Activated B cell treated with CpG ODN at 0.5 μM for 24 hours (primary cell): ENCODE measurements at regions not wholly inside any gene's neighbourhood (a gene's known extent, or its start where the extent isn't known, plus 50 kb on each side); places are given as distances from the start of the nearest gene placed in this dataset.

ENCODE experiments used
- ATAC-seq: fragments of 200-7000 bp; cut with Tn5 transposase; one replicate; pipeline ENCODE4 v1.10.0; 2021; ENCODE audit warnings: low read depth, mild to moderate bottlenecking, moderate library complexity
- CTCF ChIA-PET: fragments of 350-600 bp; sonication (Branson Sonifier 250); formaldehyde crosslinking; loops from one replicate; lab custom pipeline; 2021; ENCODE audit warnings: antibody characterized with exemption; lab: Charles Lee
- POLR2A ChIA-PET: fragments of 350-600 bp; sonication (Branson Sonifier 250); formaldehyde crosslinking; loops from one replicate; lab custom pipeline; 2021; ENCODE audit warnings: antibody characterized with exemption; lab: Charles Lee
- DNase-seq: peaks from one replicate; pipeline ENCODE4 v3.0.0; 2022
- H3K27ac Mint-ChIP-seq: one replicate; pipeline ENCODE4 v1.8.0; 2020; ENCODE audit warnings: mixed read lengths
- H3K27me3 Mint-ChIP-seq: one replicate; pipeline ENCODE4 v1.8.0; 2021; ENCODE audit warnings: mixed read lengths
- H3K36me3 Mint-ChIP-seq: one replicate; pipeline ENCODE4 v1.8.0; 2021; ENCODE audit warnings: low read depth, mixed read lengths
- H3K4me1 Mint-ChIP-seq: one replicate; pipeline ENCODE4 v1.8.0; 2021; ENCODE audit warnings: mixed read lengths
- H3K4me3 Mint-ChIP-seq: one replicate; pipeline ENCODE4 v1.8.0; 2020; ENCODE audit warnings: mild to moderate bottlenecking, mixed read lengths
- H3K9me3 Mint-ChIP-seq: one replicate; pipeline ENCODE4 v1.8.0; 2020; ENCODE audit warnings: mixed read lengths
- intact Hi-C: fragments of 100-400 bp; cut with micrococcal nuclease; formaldehyde crosslinking; loops from one replicate; pipeline ENCODE4 v1.15.1; 2024
- TF ChIP-seq, protein P1 (sequence below): fragments of 200-600 bp; IDR thresholded peaks from one replicate; pipeline ENCODE4 v1.8.0; 2022; ENCODE audit warnings: antibody characterized with exemption, mild to moderate bottlenecking

GRCh38 chr5:121550989-121551388 is 300.7 kb upstream of the FTMT start:
- TF ChIP-seq, protein P1, sequence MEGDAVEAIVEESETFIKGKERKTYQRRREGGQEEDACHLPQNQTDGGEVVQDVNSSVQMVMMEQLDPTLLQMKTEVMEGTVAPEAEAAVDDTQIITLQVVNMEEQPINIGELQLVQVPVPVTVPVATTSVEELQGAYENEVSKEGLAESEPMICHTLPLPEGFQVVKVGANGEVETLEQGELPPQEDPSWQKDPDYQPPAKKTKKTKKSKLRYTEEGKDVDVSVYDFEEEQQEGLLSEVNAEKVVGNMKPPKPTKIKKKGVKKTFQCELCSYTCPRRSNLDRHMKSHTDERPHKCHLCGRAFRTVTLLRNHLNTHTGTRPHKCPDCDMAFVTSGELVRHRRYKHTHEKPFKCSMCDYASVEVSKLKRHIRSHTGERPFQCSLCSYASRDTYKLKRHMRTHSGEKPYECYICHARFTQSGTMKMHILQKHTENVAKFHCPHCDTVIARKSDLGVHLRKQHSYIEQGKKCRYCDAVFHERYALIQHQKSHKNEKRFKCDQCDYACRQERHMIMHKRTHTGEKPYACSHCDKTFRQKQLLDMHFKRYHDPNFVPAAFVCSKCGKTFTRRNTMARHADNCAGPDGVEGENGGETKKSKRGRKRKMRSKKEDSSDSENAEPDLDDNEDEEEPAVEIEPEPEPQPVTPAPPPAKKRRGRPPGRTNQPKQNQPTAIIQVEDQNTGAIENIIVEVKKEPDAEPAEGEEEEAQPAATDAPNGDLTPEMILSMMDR, result no peak
- Mint-ChIP-seq H3K36me3 (no peaks in the 10 kb centered on the region), H3K27me3 (no peaks in the 10 kb centered on the region), H3K9me3 (no peaks in the 10 kb centered on the region), H3K4me3 (no peak overlapping the region), H3K4me1 (no peaks in the 10 kb centered on the region), H3K27ac (no peak overlapping the region)
- DNase-seq (no peak), ATAC-seq (no peak)
- POLR2A ChIA-PET, result no interaction called here
- intact Hi-C loops, result no loop called here
- CTCF ChIA-PET, result no interaction called here

- TF ChIP-seq, protein P1, result no peak
- ChIA-PET POLR2A (no interaction called here), CTCF (no interaction called here)
- H3K27ac Mint-ChIP-seq, result no peak overlapping the region
- H3K4me3 Mint-ChIP-seq, result no peak overlapping the region
- H3K27me3 Mint-ChIP-seq, result no peaks in the 10 kb centered on the region
- ATAC-seq, result no peak
- intact Hi-C loops, result no loop called here
- H3K4me1 Mint-ChIP-seq, result no peaks in the 10 kb centered on the region
- H3K9me3 Mint-ChIP-seq, result peaks cover 3% of the 10 kb centered on the region
- no peak for DNase-seq
- H3K36me3 Mint-ChIP-seq, result no peaks in the 10 kb centered on the region
Measured at GRCh38 chr5:121559832-121560231, 291.9 kb upstream of the FTMT start.

DNA sequence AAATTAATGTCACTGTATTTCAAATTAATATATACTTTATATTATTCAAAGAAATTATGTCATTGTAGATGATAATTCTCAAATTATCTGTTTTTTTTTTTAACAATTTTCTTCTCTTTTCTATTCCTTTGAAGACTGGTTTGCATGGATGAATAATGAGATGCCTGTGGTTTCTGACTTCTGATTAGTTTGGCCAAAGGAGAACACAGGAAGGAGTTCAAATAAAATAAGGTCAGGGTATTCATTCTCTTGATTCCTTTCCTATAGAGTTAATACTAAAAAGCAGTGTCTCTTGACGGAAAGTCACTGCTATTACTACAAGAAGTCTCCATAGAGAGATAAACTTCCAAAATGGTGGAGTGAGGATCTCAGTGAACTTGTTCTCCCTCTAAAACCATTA is 279.6 kb upstream of the FTMT start:
- Mint-ChIP-seq H3K27me3 (no peaks in the 10 kb centered on the region), H3K36me3 (no peaks in the 10 kb centered on the region), H3K27ac (no peak overlapping the region), H3K4me1 (no peaks in the 10 kb centered on the region), H3K4me3 (no peak overlapping the region), H3K9me3 (no peaks in the 10 kb centered on the region)
- intact Hi-C loops, result no loop called here
- CTCF ChIA-PET, result no interaction called here
- TF ChIP-seq, protein P1, result no peak
- DNase-seq, result no peak
- ATAC-seq, result no peak
- POLR2A ChIA-PET, result no interaction called here

DNA sequence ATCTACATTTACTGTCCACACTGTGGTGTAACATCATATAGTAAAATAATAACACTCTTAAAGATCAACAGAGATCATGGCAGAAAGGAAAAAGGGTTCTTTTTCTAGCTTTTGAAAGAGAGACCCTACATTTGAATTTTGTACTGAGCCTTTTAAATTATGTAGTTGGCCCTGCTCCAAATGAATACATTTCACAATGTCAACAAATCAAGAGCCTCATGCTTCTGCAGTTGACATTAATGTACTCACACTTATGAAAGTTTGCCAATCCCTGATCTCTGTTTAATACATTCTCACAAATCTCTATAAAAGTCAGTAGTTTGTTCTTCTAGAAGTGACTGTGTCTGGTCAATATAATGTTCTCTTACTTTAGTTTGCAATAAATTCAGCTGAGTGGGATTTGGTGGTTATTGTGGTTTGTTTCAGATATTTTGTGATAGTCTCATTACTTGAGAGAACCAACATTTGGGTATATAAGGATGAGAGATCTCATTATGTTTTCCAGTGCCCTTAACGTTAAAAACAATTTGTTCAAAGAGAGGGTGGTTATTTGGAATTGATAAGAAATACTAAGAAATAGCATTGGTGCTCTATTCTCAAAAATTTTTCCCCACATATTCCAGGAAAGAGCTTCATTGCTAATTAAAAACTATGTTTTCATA is 277.8 kb upstream of the FTMT start:
- DNase-seq (no peak), ATAC-seq (no peak)
- CTCF ChIA-PET, result no interaction called here
- POLR2A ChIA-PET, result no interaction called here
- Mint-ChIP-seq H3K4me3 (no peak overlapping the region), H3K27ac (no peak overlapping the region), H3K27me3 (no peaks in the 10 kb centered on the region), H3K36me3 (no peaks in the 10 kb centered on the region), H3K4me1 (no peaks in the 10 kb centered on the region), H3K9me3 (no peaks in the 10 kb centered on the region)
- intact Hi-C loops, result no loop called here
- TF ChIP-seq, protein P1, result no peak

GRCh38 chr5:121581588-121581987 is 270.1 kb upstream of the FTMT start:
- Mint-ChIP-seq H3K27ac (no peak overlapping the region), H3K4me3 (no peak overlapping the region)
- CTCF ChIA-PET, result no interaction called here

More at GRCh38 chr5:121581588-121581987, 270.1 kb upstream of the FTMT start:
- Mint-ChIP-seq H3K9me3 (peaks cover 2% of the 10 kb centered on the region), H3K4me1 (no peaks in the 10 kb centered on the region), H3K27me3 (no peaks in the 10 kb centered on the region), H3K36me3 (no peaks in the 10 kb centered on the region)
- DNase-seq (no peak), ATAC-seq (no peak)
- POLR2A ChIA-PET, result no interaction called here
- intact Hi-C loops, result no loop called here
- TF ChIP-seq, protein P1, result no peak
